ENCODE measurements at regions not wholly inside any gene's neighbourhood (a gene's known extent, or its start where the extent isn't known, plus 50 kb on each side); places are given as distances from the start of the nearest gene placed in this dataset.
A peak's percentile ranks its signal among the peaks of the same experiment; 100 is the strongest.

- TF ChIP-seq CTCF (IDR thresholded peaks at IDR 0.05; ENCODE audit: low read depth, low read length) (0 out of 2 replicates have a peak, but pooled peaks have one; percentile 4), EZH2phosphoT487 (IDR thresholded peaks at IDR 0.05; ENCODE audit: low read depth) (no peak)
Observed at GRCh38 chr17:14688134-14688533, 387.3 kb downstream of the HS3ST3B1 start.
